C4-2B (cell line): ENCODE measurements at regions not wholly inside any gene's neighbourhood (a gene's known extent, or its start where the extent isn't known, plus 50 kb on each side); places are given as distances from the start of the nearest gene placed in this dataset.
"Not testable (repeated sequence)": the region's sequence is repeated elsewhere in the genome, so short reads cannot be mapped to it uniquely, and the experiment has no call there.

ENCODE experiments used
- H3K27ac ChIP-seq: fragments of 450-650 bp; 2 replicates; pipeline ENCODE4 v1.5.1; 2017
- ZFX ChIP-seq: fragments of 450-650 bp; IDR thresholded peaks from 2 replicates; pipeline ENCODE4 v1.6.1; 2017
- TF ChIP-seq, protein P1 (sequence below): fragments of 450-650 bp; conservative IDR thresholded peaks from 2 replicates; pipeline ENCODE4 v1.5.1; 2017; ENCODE audit warnings: mild to moderate bottlenecking

DNA sequence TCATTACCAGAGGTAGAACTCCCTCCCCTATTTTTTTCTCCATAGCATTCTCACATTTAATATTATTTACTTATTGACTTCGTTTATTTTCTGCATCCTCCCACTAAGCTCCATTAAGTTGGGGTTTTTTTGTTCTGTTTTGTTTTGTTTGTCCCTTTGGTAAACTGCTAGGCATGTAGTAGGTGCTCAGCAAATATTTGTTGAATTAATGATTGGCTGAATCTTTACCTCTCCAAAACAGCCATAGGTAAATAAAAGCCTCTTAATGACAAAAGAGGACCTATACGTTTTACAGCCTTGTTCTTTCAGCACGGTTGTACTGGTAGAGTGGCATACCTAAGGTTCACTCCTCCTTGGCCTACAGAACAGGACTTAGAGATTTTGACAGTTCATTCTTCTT, 52.0 kb downstream of the PRORP start:
- H3K27ac ChIP-seq: no peak overlapping the region; the same call in 1 of the 2 replicates
- TF ChIP-seq, protein P1, sequence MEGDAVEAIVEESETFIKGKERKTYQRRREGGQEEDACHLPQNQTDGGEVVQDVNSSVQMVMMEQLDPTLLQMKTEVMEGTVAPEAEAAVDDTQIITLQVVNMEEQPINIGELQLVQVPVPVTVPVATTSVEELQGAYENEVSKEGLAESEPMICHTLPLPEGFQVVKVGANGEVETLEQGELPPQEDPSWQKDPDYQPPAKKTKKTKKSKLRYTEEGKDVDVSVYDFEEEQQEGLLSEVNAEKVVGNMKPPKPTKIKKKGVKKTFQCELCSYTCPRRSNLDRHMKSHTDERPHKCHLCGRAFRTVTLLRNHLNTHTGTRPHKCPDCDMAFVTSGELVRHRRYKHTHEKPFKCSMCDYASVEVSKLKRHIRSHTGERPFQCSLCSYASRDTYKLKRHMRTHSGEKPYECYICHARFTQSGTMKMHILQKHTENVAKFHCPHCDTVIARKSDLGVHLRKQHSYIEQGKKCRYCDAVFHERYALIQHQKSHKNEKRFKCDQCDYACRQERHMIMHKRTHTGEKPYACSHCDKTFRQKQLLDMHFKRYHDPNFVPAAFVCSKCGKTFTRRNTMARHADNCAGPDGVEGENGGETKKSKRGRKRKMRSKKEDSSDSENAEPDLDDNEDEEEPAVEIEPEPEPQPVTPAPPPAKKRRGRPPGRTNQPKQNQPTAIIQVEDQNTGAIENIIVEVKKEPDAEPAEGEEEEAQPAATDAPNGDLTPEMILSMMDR: no peak
- TF ChIP-seq ZFX: no peak

DNA sequence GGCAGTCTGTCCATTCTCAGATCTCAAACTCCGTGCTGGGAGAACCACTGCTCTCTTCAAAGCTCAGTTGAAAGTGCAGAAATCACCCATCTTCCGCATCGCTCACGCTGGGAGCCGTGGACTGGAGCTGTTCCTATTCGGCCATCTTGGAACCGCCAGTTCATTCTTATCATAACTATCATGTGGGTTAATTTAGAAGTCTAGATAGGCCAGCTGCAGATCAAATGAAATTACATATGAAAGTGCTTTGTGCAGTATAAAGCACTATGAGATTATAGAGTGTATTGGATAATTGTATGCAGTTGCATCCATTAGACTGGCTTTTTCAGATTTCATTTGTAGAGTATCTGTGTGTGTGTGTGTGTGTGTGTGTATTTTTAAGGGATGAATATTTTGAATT, 57.8 kb downstream of the PRORP start:
- TF ChIP-seq ZFX: no peak
- TF ChIP-seq, protein P1: no peak
- H3K27ac ChIP-seq: no peak overlapping the region

DNA sequence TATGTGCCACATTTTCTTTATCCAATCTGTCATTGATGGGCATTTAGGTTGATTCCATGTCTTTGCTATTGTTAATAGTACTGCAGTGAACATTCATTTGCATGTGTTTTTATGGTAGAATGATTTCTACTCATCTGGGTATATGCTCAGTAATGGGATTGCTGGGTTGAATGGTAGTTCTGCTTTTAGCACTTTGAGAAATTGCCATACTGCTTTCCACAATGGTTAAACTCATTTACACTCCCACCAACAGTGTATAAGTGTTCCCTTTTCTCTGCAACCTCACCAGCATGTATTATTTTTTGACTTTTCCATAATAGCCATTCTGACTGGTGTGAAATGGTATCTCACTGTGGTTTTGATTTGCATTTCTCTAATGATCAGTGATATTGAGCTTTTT, 62.5 kb downstream of the PRORP start:
- not testable (repeated sequence) for H3K27ac ChIP-seq

DNA sequence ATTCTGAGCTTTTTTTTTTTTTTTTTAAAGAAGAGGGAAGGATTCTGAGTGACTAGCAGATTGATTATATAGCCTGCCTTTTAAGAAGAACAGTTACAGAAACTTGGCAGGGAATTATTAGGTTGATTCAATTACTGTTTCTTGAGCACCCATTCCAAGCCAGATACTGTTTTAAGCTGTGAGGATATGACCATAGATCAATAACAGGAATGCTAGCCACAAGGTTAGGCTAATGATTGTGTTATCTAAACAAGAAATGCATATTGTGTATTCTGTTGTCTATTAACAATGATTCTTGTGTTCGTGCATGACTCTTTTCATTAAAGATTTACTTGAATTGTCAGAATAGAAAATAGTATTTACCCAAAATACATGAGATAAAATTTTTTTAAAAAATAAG, 67.1 kb downstream of the PRORP start:
- TF ChIP-seq, protein P1: no peak
- no peak for TF ChIP-seq ZFX
- no peak overlapping the region for H3K27ac ChIP-seq

DNA sequence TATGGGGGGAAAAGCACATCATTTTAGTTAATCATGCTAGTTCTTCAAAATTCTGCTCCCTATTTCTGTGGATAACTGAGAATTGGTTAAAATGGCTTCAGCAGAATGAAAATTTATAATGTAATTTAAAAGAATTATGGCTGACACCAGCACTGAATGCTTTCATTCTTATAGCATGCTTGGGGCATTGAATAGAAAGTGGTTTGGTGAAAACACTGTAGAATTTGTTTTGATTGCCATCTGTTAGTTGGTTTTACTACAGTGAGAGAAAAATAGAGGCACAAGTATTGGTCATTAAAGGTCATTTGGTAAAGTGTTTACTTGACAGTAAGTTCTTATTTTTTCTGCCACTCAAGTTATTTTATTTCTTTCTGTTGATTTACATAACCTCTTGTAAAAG, 70.8 kb downstream of the PRORP start:
- TF ChIP-seq, protein P1: no peak
- TF ChIP-seq ZFX: no peak

DNA sequence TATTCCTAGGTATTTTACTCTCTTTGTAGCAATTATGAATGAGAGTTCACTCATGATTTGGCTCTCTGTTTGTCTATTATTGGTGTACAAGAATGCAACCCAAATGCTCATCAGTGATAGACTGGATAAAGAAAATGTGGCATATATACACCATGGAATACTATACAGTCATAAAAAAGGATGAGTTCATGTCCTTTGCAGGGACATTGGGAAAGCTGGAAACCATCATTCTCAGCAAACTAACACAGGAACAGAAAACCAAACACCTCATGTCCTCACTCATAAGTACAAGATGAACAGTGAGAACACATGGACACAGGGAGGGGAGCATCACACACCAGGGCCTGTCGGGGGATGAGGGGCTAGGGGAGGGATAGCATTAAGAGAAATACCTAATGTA, 71.8 kb downstream of the PRORP start:
- H3K27ac ChIP-seq: not testable (repeated sequence)

More for the DNA sequence above, 70.8 kb downstream of the PRORP start:
- no peak overlapping the region for H3K27ac ChIP-seq

DNA sequence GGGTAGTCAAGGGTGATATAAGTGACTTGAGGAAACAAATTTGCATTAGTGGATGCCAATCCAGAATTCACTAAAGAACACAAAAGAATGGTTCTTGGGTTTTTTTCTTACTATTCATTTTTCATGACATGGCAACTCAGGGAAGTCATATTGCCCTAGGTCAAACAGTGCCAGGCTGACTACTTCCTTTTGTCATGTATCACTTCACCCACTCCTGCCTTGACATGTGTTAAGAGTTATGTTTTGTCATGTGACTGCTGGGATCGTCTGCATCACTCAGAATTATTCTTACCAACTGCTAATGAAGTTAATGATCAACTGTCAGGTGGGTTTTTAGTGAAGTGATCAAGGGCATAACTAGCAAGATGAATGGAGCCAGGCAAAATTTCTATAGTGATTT, 74.2 kb downstream of the PRORP start:
- H3K27ac ChIP-seq: no peak overlapping the region
- TF ChIP-seq, protein P1: no peak
- TF ChIP-seq ZFX: no peak

DNA sequence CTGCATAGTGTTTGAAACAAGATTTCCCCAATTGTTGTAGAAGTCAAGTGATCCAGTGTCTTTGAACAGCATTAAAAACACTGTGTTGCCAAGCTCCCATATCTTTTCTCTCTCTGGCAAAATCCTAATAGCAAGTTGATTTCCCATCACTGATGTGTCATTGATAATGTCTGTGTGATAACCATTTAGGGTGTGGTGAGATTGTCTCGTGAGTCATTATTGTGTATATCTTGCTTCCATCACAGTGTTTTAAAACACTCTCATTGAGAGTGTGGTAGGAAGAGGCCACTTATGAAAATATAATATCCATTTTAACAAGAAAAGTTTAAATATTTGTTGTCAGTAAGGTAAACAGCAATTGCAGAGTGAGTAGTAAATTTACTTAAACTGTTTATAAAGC, 74.7 kb downstream of the PRORP start:
- TF ChIP-seq, protein P1: no peak
- TF ChIP-seq ZFX: no peak

DNA sequence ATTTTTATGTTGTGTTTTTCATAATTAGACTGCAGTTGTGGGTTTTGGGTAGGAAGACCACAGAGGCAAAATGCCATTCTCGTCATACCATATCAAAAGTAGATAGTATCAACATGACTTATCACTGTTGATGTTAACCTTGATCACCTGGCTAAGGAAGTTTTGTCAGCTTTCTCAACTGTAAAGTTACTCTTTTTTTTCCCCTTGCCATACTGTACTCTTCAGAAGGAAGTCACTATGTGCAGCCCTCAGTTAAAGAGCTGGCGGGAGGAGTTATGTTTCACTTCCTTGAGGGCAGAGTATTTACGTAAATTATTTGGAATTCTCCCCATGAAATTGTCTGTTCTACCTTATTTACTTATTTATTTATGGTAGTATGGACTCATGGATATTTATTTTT, 78.7 kb downstream of the PRORP start:
- TF ChIP-seq, protein P1: no peak
- no peak for TF ChIP-seq ZFX
- no peak overlapping the region for H3K27ac ChIP-seq

More for the DNA sequence above, 74.7 kb downstream of the PRORP start:
- H3K27ac ChIP-seq: no peak overlapping the region
